Heart right ventricle (tissue), 16 donors: ENCODE measurements at regions not wholly inside any gene's neighbourhood (a gene's known extent, or its start where the extent isn't known, plus 50 kb on each side); places are given as distances from the start of the nearest gene placed in this dataset.

ENCODE experiments used
- ATAC-seq, 8 donors: fragments of 200-7000 bp; cut with Tn5 transposase; one replicate each; pipeline ENCODE4 v1.9.1; 2020; ENCODE audit warnings: mild to moderate bottlenecking in 8 of 8, moderate library complexity in 8 of 8, moderate number of reproducible peaks in 1 of 8
- DNase-seq, 2 donors: peaks; one replicate each; pipeline ENCODE4 v3.0.0-alpha.2; 2020
- H3K27ac ChIP-seq, 10 donors: fragments of 200-600 bp; sonication (generic) in 2 of 10; one replicate each; pipeline versions ENCODE4 v1.5.0 to v1.8.0; 2020 to 2022; ENCODE audit warnings: mild to moderate bottlenecking in 3 of 10
- H3K27me3 ChIP-seq, 7 donors: fragments of 200-600 bp; one replicate each; pipeline ENCODE4 v1.8.0; 2021 to 2022; ENCODE audit warnings: mild to moderate bottlenecking in 2 of 7
- H3K36me3 ChIP-seq, 9 donors: fragments of 200-600 bp; sonication (generic) in 1 of 9; one replicate each; pipeline versions ENCODE4 v1.5.0 to v1.8.0; 2020 to 2022; ENCODE audit warnings: mild to moderate bottlenecking in 2 of 9
- H3K4me1 ChIP-seq, 9 donors: fragments of 200-600 bp; sonication (generic) in 1 of 9; one replicate each; pipeline versions ENCODE4 v1.5.0 to v1.8.0; 2020 to 2022; ENCODE audit warnings: mild to moderate bottlenecking in 4 of 9
- H3K4me3 ChIP-seq, 10 donors: fragments of 200-600 bp; sonication (generic) in 2 of 10; one replicate each; pipeline versions ENCODE4 v1.5.0 to v1.8.0; 2020 to 2022; ENCODE audit warnings: mild to moderate bottlenecking in 7 of 10, moderate library complexity in 2 of 10
- H3K9me3 ChIP-seq, 11 donors: fragments of 200-600 bp in 10 of 11; sonication (generic) in 2 of 11; one replicate each; pipeline versions ENCODE4 v1.5.0 to v1.8.0; 2013 to 2022; ENCODE audit warnings: mild to moderate bottlenecking in 2 of 11, control low read depth in 1 of 11, moderate library complexity in 1 of 11
- CTCF ChIP-seq, 9 donors: fragments of 200-600 bp; sonication (generic) in 2 of 9; IDR thresholded peaks; one replicate each; pipeline versions ENCODE4 v1.5.0 to v1.8.0; 2021 to 2022; ENCODE audit warnings: antibody characterized with exemption in 9 of 9, mild to moderate bottlenecking in 5 of 9, moderate library complexity in 1 of 9
- WGBS, 2 donors: extraction: QIAGEN DNeasy Blood & Tissue Kit; methylation state at CpG; one replicate each; pipeline ENCODE4 v1.1.7; 2013; ENCODE audit warnings: inconsistent platforms in 1 of 2; 5-methylcytosine and 5-hydroxymethylcytosine counted together
- intact Hi-C, 10 donors: fragments of 100-400 bp; cut with DNase I; formaldehyde crosslinking; loops; one replicate each; pipeline versions ENCODE4 v1.11.1 to v1.14.2; 2022
- donor health status: Arrhythmogenic right ventricular cardiomyopathy.
- donor health status: ischemic (EF 13 %, LVEDD 7.1; RV severe dilation, severe dysfunction).
- donor health status: healthy with polysubstance abuse.
- donor health status: DM: no; HTN: yes; CAD: no.
- donor health status: DM: no; HTN: no; CAD: no.
- donor health status: ischemic (EF 25% LVEDD 6.9; RV normal size, moderate dysfunction).
- donor health status: ischemic (EF 25% LVEDD 5.7; RV mildly dilated, moderate dysfunction).
- donor health status: healthy.
- donor health status: DM: yes; HTN: yes; CAD: no.
- donor health status: Ischemic cardiomyopathy.
- donor health status: ischemic (EF 35%, LVEDD 5.7; RV mildly dilated, moderate dysfunction).
- donor health status: nonischemic (EF 11% LVEDD 7.7; RV severe dilation, severe dysfunction).
- donor health status: DM: yes; HTN: yes; CAD: no.
- donor health status: PGD.
- donor health status: ischemic (EF 29% LVEDD 5.4; RV normal size, mild dysfunction).
- donor health status: nonischemic (EF 23%, LVEDD 6.1; RV moderate dilation, normal function).

- no peak for TF ChIP-seq CTCF (IDR thresholded peaks at IDR 0.05)
- peaks cover 0 to 2% (median 0%) of the 10 kb centered on the region in 9 donors for H3K4me1 ChIP-seq
- peaks cover 0 to 29% (median 0%) of the 10 kb centered on the region in 11 donors for H3K9me3 ChIP-seq
- no peaks in the 10 kb centered on the region for H3K36me3 ChIP-seq
- DNase-seq (no peak), ATAC-seq (no peak)
- H3K27me3 ChIP-seq: no peaks in the 10 kb centered on the region
- intact Hi-C loops: no loop called here
- no peak overlapping the region for H3K27ac ChIP-seq
- no peak overlapping the region for H3K4me3 ChIP-seq
- WGBS, 2 donors: 97 to 98% methylated on average over 3 of the region's 3 CpGs
Observed at GRCh38 chr3:178231645-178232044, 304.6 kb upstream of the KCNMB2 start.

GRCh38 chr3:178233371-178234071, 302.7 kb upstream of the KCNMB2 start:
- 96 to 97% methylated on average over 5 of the region's 5 CpGs for WGBS, 2 donors
- Histone ChIP-seq H3K9me3 (peaks cover 0 to 21% (median 0%) of the 10 kb centered on the region in 11 donors), H3K36me3 (no peaks in the 10 kb centered on the region), H3K4me3 (no peak overlapping the region), H3K27me3 (no peaks in the 10 kb centered on the region), H3K27ac (no peak overlapping the region), H3K4me1 (peaks cover 0 to 6% (median 0%) of the 10 kb centered on the region in 9 donors)
- DNase-seq (no peak), ATAC-seq (no peak)
- no peak for TF ChIP-seq CTCF (IDR thresholded peaks at IDR 0.05)
- intact Hi-C loops: no loop called here

GRCh38 chr3:178236555-178237277, 299.5 kb upstream of the KCNMB2 start:
- TF ChIP-seq CTCF (IDR thresholded peaks at IDR 0.05): no peak
- H3K4me3 ChIP-seq: peak overlapping the region in 2 of 10 donors; percentile 8 to 14
- intact Hi-C loops: no loop called here
- DNase-seq (no peak), ATAC-seq (no peak)
- no peaks in the 10 kb centered on the region for H3K27me3 ChIP-seq
- H3K9me3 ChIP-seq: peaks cover 0 to 17% (median 0%) of the 10 kb centered on the region in 11 donors
- peaks cover 0 to 6% (median 0%) of the 10 kb centered on the region in 9 donors for H3K4me1 ChIP-seq
- H3K36me3 ChIP-seq: no peaks in the 10 kb centered on the region
- no peak overlapping the region for H3K27ac ChIP-seq
- 62% methylated on average over 5 of the region's 5 CpGs for WGBS, 2 donors

GRCh38 chr3:178238179-178238578, 298.1 kb upstream of the KCNMB2 start:
- Histone ChIP-seq H3K4me1 (peaks cover 0 to 6% (median 0%) of the 10 kb centered on the region in 9 donors), H3K36me3 (no peaks in the 10 kb centered on the region), H3K27me3 (no peaks in the 10 kb centered on the region), H3K9me3 (peaks cover 0 to 17% (median 0%) of the 10 kb centered on the region in 11 donors), H3K27ac (no peak overlapping the region), H3K4me3 (no peak overlapping the region)
- TF ChIP-seq CTCF (IDR thresholded peaks at IDR 0.05): no peak
- intact Hi-C loops: no loop called here
- DNase-seq (no peak), ATAC-seq (no peak)
